ENCODE measurements at regions not wholly inside any gene's neighbourhood (a gene's known extent, or its start where the extent isn't known, plus 50 kb on each side); places are given as distances from the start of the nearest gene placed in this dataset.

- Mint-ChIP-seq H3K4me3 (peak overlapping the region; percentile 24), H3K27me3 (no peaks in the 10 kb centered on the region), H3K27ac (no peak overlapping the region), H3K4me1 (ENCODE audit: low read depth) (peaks cover 20% of the 10 kb centered on the region), H3K36me3 (no peaks in the 10 kb centered on the region), H3K9me3 (ENCODE audit: low read depth) (no peaks in the 10 kb centered on the region)
These were observed 263.9 kb downstream of the KCNC2 start for GRCh38 chr12:74945771-74946198.

GRCh38 chr12:74953697-74954096 lies 255.9 kb downstream of the KCNC2 start:
- no peaks in the 10 kb centered on the region for H3K4me1 Mint-ChIP-seq (ENCODE audit: low read depth)
- peaks cover 2% of the 10 kb centered on the region for H3K36me3 Mint-ChIP-seq
- no peak overlapping the region for H3K27ac Mint-ChIP-seq
- peaks cover 7% of the 10 kb centered on the region for H3K9me3 Mint-ChIP-seq (ENCODE audit: low read depth)
- no peaks in the 10 kb centered on the region for H3K27me3 Mint-ChIP-seq
- H3K4me3 Mint-ChIP-seq = no peak overlapping the region

GRCh38 chr12:74957231-74957630 lies 252.4 kb downstream of the KCNC2 start:
- Mint-ChIP-seq H3K9me3 (ENCODE audit: low read depth) (peaks cover 7% of the 10 kb centered on the region), H3K4me1 (ENCODE audit: low read depth) (no peaks in the 10 kb centered on the region), H3K27ac (no peak overlapping the region), H3K4me3 (no peak overlapping the region), H3K27me3 (no peaks in the 10 kb centered on the region), H3K36me3 (peaks cover 2% of the 10 kb centered on the region)

- H3K9me3 Mint-ChIP-seq (ENCODE audit: low read depth) = peaks cover 7% of the 10 kb centered on the region
- no peak overlapping the region for H3K4me3 Mint-ChIP-seq
- H3K36me3 Mint-ChIP-seq = peaks cover 2% of the 10 kb centered on the region
- H3K4me1 Mint-ChIP-seq (ENCODE audit: low read depth) = no peaks in the 10 kb centered on the region
- no peak overlapping the region for H3K27ac Mint-ChIP-seq
- no peaks in the 10 kb centered on the region for H3K27me3 Mint-ChIP-seq
These were observed 252.0 kb downstream of the KCNC2 start for GRCh38 chr12:74957634-74958033.

- no peaks in the 10 kb centered on the region for H3K36me3 Mint-ChIP-seq
- H3K4me1 Mint-ChIP-seq (ENCODE audit: low read depth) = no peaks in the 10 kb centered on the region
- no peak overlapping the region for H3K4me3 Mint-ChIP-seq
- peaks cover 7% of the 10 kb centered on the region for H3K9me3 Mint-ChIP-seq (ENCODE audit: low read depth)
- no peak overlapping the region for H3K27ac Mint-ChIP-seq
- peaks cover 2% of the 10 kb centered on the region for H3K27me3 Mint-ChIP-seq
These were observed 250.0 kb downstream of the KCNC2 start for GRCh38 chr12:74959657-74960056.

GRCh38 chr12:74963304-74963703 lies 246.3 kb downstream of the KCNC2 start:
- H3K4me3 Mint-ChIP-seq = no peak overlapping the region
- no peaks in the 10 kb centered on the region for H3K4me1 Mint-ChIP-seq (ENCODE audit: low read depth)
- no peaks in the 10 kb centered on the region for H3K36me3 Mint-ChIP-seq
- no peak overlapping the region for H3K27ac Mint-ChIP-seq
- H3K27me3 Mint-ChIP-seq = peaks cover 2% of the 10 kb centered on the region
- no peaks in the 10 kb centered on the region for H3K9me3 Mint-ChIP-seq (ENCODE audit: low read depth)

- Mint-ChIP-seq H3K27ac (no peak overlapping the region), H3K9me3 (ENCODE audit: low read depth) (no peaks in the 10 kb centered on the region), H3K4me1 (ENCODE audit: low read depth) (no peaks in the 10 kb centered on the region), H3K27me3 (peaks cover 2% of the 10 kb centered on the region), H3K4me3 (no peak overlapping the region), H3K36me3 (no peaks in the 10 kb centered on the region)
These were observed 245.7 kb downstream of the KCNC2 start for GRCh38 chr12:74963867-74964331.

GRCh38 chr12:74964390-74964789 lies 245.2 kb downstream of the KCNC2 start:
- no peaks in the 10 kb centered on the region for H3K36me3 Mint-ChIP-seq
- no peak overlapping the region for H3K4me3 Mint-ChIP-seq
- no peak overlapping the region for H3K27ac Mint-ChIP-seq

GRCh38 chr12:74971201-74971600 lies 238.4 kb downstream of the KCNC2 start:
- Mint-ChIP-seq H3K36me3 (no peaks in the 10 kb centered on the region), H3K9me3 (ENCODE audit: low read depth) (no peaks in the 10 kb centered on the region), H3K27me3 (peaks cover 1% of the 10 kb centered on the region), H3K4me3 (no peak overlapping the region), H3K4me1 (ENCODE audit: low read depth) (no peaks in the 10 kb centered on the region), H3K27ac (no peak overlapping the region)

More at GRCh38 chr12:74964390-74964789, 245.2 kb downstream of the KCNC2 start:
- H3K4me1 Mint-ChIP-seq (ENCODE audit: low read depth) = no peaks in the 10 kb centered on the region
- H3K27me3 Mint-ChIP-seq = peaks cover 2% of the 10 kb centered on the region
- H3K9me3 Mint-ChIP-seq (ENCODE audit: low read depth) = no peaks in the 10 kb centered on the region

- Mint-ChIP-seq H3K27ac (no peak overlapping the region), H3K4me3 (no peak overlapping the region), H3K9me3 (ENCODE audit: low read depth) (no peaks in the 10 kb centered on the region), H3K4me1 (ENCODE audit: low read depth) (no peaks in the 10 kb centered on the region), H3K36me3 (no peaks in the 10 kb centered on the region), H3K27me3 (peaks cover 1% of the 10 kb centered on the region)
These were observed 231.7 kb downstream of the KCNC2 start for GRCh38 chr12:74977832-74978481.

GRCh38 chr12:74980510-74980909 lies 229.1 kb downstream of the KCNC2 start:
- Mint-ChIP-seq H3K4me3 (no peak overlapping the region), H3K4me1 (ENCODE audit: low read depth) (no peaks in the 10 kb centered on the region), H3K36me3 (no peaks in the 10 kb centered on the region), H3K27ac (no peak overlapping the region), H3K27me3 (peaks cover under 1% of the 10 kb centered on the region), H3K9me3 (ENCODE audit: low read depth) (no peaks in the 10 kb centered on the region)

GRCh38 chr12:74981541-74981940 lies 228.1 kb downstream of the KCNC2 start:
- no peaks in the 10 kb centered on the region for H3K27me3 Mint-ChIP-seq
- no peaks in the 10 kb centered on the region for H3K36me3 Mint-ChIP-seq
- no peaks in the 10 kb centered on the region for H3K9me3 Mint-ChIP-seq (ENCODE audit: low read depth)
- H3K27ac Mint-ChIP-seq = no peak overlapping the region
- H3K4me1 Mint-ChIP-seq (ENCODE audit: low read depth) = no peaks in the 10 kb centered on the region
- no peak overlapping the region for H3K4me3 Mint-ChIP-seq

GRCh38 chr12:74983917-74984316 lies 225.7 kb downstream of the KCNC2 start:
- no peak overlapping the region for H3K4me3 Mint-ChIP-seq
- no peak overlapping the region for H3K27ac Mint-ChIP-seq
- H3K4me1 Mint-ChIP-seq (ENCODE audit: low read depth) = no peaks in the 10 kb centered on the region
- no peaks in the 10 kb centered on the region for H3K36me3 Mint-ChIP-seq
- no peaks in the 10 kb centered on the region for H3K27me3 Mint-ChIP-seq
- H3K9me3 Mint-ChIP-seq (ENCODE audit: low read depth) = no peaks in the 10 kb centered on the region

- H3K4me1 Mint-ChIP-seq (ENCODE audit: low read depth) = no peaks in the 10 kb centered on the region
- no peaks in the 10 kb centered on the region for H3K9me3 Mint-ChIP-seq (ENCODE audit: low read depth)
- no peak overlapping the region for H3K4me3 Mint-ChIP-seq
- no peaks in the 10 kb centered on the region for H3K36me3 Mint-ChIP-seq
- H3K27me3 Mint-ChIP-seq = no peaks in the 10 kb centered on the region
- no peak overlapping the region for H3K27ac Mint-ChIP-seq
These were observed 225.0 kb downstream of the KCNC2 start for GRCh38 chr12:74984631-74985030.

- no peaks in the 10 kb centered on the region for H3K9me3 Mint-ChIP-seq (ENCODE audit: low read depth)
- H3K36me3 Mint-ChIP-seq = no peaks in the 10 kb centered on the region
- no peaks in the 10 kb centered on the region for H3K27me3 Mint-ChIP-seq
- no peak overlapping the region for H3K27ac Mint-ChIP-seq
- H3K4me1 Mint-ChIP-seq (ENCODE audit: low read depth) = no peaks in the 10 kb centered on the region
- H3K4me3 Mint-ChIP-seq = no peak overlapping the region
These were observed 224.2 kb downstream of the KCNC2 start for GRCh38 chr12:74985293-74985985.

- Mint-ChIP-seq H3K4me1 (ENCODE audit: low read depth) (no peaks in the 10 kb centered on the region), H3K9me3 (ENCODE audit: low read depth) (no peaks in the 10 kb centered on the region), H3K27me3 (no peaks in the 10 kb centered on the region), H3K36me3 (no peaks in the 10 kb centered on the region), H3K27ac (no peak overlapping the region), H3K4me3 (no peak overlapping the region)
These were observed 223.7 kb downstream of the KCNC2 start for GRCh38 chr12:74985986-74986319.
